Stimulated activated CD4-positive, alpha-beta T cell treated with anti-CD3 and anti-CD28 coated beads, Interleukin-1b, Interleukin-23, amount 100 ng/mL, for 4 hours (primary cell): ENCODE measurements at regions not wholly inside any gene's neighbourhood (a gene's known extent, or its start where the extent isn't known, plus 50 kb on each side); places are given as distances from the start of the nearest gene placed in this dataset.
"Not testable (repeated sequence)": the region's sequence is repeated elsewhere in the genome, so short reads cannot be mapped to it uniquely, and the experiment has no call there.

Experiments
- DNase-seq, 2 donors: peaks; one replicate each; pipeline ENCODE4 v3.0.0-alpha.2; 2020; ENCODE audit warnings: low read depth in 2 of 2

DNA sequence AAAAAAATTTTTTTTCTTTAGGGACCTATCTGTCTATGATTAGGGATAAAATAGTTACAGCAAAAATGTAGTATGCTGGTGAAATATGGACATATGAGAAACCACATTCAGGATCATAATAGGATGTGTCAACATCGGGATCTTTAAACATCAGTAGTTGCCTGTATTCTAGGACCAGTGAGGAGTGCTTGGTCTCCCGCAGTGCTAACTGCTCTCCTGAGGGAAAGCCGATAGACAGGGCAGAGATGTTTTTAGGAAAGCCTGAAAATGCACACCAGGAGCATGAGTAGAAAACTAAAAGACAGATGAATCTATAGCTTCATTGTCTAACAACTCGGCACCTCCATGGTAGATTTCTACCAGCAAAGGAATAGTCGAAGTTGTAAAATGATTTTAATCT is 178.1 kb upstream of the SMIM31 start:
- DNase-seq: no peak

DNA sequence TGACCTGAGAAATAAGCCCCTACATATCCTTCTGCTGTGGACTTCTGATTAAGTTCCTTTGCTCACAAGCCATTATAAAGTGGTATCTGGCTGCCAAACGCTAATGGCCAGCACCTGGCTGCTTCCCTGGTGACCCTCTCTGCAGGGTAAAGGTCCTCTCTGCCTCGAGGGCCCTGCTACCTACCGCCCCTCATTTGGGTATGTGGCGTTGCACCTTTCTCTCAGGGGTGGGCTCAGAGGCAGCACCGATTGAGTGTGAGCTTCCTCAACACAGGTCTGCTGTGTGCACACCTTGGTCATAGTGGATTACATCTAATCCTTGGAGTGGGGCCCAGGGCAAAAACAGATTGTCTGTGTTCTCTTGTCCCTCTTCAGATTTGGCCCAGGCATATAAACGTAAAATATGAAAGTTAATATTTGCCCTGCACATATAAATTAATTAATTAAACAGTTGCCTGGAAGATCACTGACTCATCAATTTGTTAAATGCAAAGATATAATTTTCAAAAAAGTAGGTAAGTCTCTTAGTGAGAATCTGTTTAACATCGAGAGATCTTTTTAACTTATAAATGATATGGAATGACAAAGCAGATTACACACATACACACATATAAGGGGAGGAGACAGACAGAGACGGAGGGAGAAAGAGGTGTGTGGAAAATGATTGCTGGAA is 174.5 kb upstream of the SMIM31 start:
- DNase-seq: no peak

DNA sequence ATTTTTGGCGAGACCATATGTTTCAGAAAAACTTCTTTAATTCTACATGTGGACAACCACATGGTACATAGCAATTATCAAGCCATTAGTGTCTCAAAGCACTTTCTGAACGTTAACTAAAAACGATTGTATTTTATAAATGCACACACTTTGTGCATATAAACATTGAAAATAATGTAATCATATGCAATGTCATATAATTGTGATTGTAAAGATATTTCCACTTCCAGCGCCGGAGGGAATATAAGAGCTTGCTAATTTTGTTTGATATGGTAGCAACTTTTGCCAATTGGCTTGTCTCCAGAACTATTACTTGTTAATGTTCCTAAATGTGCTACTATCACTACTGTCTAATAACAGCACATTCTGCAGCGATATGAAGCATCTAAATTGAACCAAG is 162.3 kb upstream of the SMIM31 start:
- DNase-seq: no peak

DNA sequence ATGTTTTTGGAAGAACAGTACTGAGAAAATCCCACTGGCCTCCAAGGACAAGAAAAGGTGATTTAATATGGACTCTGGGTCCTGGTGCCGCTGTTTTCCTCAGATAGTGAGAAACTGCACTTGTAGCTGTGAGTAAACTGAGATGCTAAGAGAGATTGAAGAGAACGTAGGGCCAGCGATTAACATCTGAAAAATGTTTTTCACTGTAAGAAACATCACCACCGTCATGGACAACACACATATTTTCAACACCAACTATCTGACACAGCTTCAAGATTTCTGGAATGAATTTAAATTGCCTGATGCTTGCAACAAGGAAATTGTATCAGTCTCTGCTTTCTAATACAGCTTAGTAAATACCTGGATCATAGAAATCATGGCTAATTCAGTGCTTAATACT is 158.2 kb upstream of the SMIM31 start:
- DNase-seq: no peak

DNA sequence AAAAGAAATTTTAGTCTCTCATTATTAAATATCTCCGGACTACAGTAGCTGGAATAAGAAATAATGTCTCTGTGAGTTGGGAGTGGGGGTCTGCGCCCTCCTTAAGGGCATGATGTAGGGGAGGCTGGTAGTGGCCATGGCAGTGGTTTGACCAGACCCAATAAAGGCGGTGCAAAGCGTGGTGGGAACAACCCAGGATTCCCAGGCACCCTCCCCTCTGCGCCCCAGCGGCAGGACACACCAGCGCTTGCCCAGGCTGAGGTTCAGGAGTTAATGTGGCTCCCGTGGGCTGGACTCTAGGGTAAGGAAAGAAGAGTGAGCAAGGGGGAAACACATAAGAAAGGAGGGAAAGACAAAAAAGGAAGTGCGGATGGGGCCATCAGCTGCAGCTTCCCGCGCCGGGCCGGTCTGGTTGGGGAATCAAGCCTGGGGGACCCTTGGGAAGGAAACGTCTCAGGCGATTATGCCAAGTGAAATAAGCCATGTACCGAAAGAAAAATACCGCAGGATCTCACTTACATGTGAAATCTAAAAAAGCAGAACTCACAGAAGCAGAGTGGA is 157.5 kb upstream of the SMIM31 start:
- no peak for DNase-seq

DNA sequence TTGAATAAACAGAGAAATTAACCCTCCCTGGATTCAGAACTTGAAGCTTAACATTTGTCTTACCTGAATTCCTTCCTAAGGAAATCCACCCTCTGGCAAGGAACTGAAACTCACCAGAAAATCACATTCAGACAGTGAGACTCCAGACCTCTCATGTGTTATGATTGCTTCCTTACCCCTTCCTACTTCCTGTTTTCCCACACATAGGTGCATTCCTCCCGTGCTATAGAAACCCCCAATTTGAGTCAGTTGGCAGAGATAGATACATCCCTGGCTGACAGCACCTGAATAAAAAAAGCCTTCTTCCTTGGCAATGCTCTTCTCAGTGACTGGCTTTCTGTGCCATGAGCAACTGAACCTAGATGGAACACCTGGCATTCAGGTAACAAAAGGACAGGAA is 157.0 kb upstream of the SMIM31 start:
- DNase-seq: no peak

DNA sequence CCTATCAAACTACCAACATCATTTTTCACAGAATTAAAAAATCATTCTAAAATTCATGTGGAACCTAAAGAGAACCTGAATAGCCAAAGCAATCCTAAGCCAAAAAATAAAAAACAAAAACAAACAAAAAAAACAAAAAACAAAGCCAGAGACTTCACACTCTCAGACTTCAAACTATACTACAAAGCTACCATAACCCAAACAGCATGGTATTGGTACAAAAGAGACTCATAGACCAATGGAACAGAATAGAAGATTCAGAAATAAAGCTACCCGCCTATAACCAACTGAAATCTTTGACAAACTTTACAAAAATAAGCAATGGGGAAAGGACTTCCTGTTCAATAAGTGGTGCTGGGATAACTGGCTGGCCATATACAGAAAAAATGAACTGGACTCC is 152.3 kb upstream of the SMIM31 start:
- no peak for DNase-seq

DNA sequence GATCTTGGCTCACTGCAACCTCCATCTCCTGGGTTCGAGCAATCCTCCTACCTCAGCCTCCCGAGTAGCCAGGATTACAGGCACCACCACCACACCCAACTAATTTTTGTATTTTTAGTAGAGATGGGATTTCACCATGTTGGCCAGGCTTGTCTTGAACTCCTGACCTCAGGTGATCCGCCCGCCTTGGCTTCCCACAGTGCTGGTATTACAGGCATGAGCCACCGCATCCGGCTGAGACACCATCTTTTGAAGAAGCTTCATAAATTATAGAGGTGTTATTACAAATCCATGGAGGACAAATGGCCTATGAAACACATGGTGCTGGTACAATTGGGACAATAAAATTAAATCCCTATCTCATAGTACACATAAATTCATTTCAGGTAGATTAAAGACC is 148.1 kb upstream of the SMIM31 start:
- not testable (repeated sequence) for DNase-seq

DNA sequence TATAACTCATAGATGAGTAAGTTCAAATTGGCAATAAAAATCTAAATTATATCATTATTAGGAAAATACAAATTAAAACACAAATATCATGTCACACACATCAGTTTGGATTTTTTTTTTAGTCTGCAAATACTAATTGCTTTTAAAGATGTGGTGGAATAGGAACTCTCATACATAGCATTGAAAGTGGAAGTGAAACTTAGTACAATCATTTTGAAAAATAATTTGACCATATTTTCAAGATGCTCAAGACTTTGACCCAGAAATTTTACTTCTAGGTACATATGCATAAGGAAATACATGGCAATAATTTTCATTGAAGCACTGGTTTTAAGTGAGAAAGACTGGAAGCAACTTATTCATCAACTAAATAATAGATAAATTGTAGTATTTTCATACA is 147.5 kb upstream of the SMIM31 start:
- DNase-seq: no peak

DNA sequence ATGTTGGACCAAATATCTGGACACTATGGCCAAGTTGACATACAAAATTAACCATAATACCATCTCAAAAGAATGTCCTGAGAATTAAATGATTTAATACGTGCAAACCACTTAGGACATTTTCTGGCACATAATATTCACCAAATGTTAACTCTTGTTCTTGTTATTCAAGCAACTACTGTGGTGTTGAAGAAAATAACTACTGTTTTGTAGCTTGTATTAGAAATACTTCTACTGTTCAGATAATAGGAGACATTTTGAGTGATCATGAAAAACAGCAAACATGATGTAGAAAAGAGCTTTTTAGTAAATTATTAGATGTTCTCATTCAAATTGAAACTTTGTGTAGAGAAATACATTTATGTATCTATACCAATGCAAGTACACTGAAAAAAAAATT is 140.7 kb upstream of the SMIM31 start:
- DNase-seq: no peak

DNA sequence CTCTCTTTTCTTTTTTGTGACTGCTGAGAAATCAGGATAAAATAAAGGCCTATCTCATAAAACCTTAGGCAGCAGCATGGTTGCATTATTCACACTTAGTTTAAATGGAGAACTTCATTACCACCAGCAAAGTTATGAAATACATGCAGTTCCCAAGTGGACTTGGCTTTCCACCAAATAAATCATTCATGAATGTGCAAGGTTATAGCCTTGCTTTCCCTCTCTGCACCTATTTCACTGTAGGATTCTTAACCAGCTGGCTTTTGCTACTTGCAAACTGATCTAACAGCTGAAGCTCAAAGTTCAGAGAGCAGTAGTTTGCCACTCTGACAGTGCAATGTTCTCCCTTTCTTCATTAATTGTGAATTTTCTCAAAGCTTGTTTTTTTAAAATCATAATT is 140.1 kb upstream of the SMIM31 start:
- no peak for DNase-seq

DNA sequence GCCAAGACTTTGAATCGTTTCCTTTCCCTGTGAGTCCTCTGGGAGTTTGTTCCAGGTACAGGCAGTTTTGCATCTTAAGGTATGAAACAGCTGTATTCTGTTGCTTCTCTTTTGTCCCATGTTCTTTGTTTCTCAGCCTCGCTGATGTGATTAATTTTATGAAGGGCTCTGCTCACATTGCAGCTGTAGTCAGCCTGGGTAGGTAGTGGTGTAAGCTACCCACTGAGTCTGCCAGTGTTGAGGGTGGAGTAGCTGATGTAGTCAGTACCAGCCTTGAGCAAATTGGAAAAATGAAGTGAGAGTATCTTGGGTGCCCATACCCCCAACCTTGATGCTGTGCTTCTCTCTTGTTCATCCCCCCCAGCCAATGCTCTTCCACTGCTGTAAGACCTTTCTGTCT is 139.6 kb upstream of the SMIM31 start:
- no peak for DNase-seq

DNA sequence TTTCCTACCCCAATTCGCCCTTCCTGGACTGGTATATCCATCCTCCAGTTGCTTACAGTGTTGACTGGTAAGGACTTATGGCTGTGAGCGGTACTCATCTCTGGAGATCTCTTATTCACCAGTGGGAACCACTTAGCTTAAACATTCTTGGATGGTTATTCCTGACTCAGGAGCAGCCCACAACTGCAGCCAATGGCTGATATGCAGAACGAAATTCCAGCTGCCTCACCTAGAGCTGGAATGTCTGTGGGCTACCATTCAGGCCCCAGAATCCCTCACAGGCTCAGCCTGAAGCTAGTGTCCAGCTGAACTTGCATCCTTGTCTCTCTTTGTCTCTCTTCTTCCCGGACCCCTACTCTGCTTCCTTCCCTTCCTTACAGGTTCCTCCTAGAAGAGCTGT is 138.9 kb upstream of the SMIM31 start:
- DNase-seq: no peak

DNA sequence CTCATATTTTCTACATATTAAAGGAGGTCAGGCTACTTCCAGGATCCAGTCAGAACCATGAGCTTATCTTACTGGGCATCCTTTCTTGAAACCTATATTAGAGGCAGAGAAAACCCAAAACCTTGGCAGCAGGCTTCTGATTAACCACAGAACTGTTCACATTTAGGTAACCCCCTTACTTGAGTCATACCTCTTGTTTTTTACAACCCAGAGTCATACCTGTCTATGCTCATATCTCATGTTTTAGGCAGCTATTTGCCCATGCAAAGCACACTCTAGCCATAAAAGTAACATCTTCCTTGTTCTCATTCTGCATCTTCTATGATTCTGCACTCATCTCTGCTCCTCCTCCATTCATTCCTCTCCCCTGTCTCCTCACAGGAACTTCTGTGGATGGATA is 138.0 kb upstream of the SMIM31 start:
- no peak for DNase-seq

DNA sequence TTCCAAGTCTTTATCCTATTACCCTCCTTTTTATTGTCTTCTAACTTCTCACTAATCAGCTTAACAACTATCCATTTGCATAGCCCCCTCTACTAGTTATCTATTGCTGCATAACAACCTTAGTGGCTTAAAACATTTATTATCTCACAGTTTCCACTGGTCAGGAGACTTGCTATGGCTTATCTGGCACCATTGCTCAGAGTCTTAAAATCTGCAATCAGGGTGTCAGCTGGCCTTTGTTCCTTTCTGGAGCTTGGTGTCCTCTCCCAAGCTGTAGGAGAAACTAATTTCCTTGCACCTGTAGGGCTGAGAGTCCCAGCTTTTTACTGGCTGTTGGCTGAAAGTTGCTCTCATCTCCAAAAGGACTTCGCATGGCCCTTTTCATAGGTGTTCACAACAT is 137.0 kb upstream of the SMIM31 start:
- DNase-seq: no peak

DNA sequence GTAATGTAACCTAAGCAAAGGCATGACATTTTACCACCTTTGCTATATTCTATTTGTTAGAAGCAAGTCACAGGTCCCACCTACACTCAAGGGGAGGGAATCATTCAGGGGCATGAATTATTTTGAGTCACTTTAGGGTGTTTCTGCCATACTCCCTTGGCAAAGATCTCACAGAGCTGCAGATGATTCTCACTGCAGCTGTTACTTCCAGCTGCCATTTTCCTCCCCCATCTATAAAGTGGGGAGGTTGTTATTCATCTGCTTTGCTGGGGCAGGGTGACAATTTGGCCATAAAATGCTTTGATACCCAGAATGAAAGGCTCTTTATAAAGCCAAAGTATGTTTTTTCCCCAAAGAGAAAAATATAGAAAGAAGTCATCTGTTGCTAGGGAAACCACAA is 136.5 kb upstream of the SMIM31 start:
- DNase-seq: no peak

DNA sequence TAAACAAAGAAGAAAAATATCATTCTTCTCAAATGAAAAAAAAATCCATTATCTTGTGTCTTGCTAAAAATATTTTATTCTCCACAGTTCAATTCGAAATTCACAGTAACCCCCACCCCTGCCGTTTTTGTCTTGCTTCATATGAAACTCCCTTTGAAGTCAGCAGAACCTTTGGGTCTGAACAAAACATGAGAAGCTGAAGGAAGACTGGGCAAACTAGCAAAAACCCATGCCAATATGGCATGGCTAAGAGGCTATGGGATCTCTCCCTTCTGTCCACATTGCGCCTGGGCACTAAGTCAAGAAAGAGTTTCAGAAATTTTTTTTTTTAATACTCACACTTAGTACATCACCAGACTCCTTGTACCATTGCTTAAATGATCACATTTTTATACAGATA is 136.0 kb upstream of the SMIM31 start:
- DNase-seq: no peak

DNA sequence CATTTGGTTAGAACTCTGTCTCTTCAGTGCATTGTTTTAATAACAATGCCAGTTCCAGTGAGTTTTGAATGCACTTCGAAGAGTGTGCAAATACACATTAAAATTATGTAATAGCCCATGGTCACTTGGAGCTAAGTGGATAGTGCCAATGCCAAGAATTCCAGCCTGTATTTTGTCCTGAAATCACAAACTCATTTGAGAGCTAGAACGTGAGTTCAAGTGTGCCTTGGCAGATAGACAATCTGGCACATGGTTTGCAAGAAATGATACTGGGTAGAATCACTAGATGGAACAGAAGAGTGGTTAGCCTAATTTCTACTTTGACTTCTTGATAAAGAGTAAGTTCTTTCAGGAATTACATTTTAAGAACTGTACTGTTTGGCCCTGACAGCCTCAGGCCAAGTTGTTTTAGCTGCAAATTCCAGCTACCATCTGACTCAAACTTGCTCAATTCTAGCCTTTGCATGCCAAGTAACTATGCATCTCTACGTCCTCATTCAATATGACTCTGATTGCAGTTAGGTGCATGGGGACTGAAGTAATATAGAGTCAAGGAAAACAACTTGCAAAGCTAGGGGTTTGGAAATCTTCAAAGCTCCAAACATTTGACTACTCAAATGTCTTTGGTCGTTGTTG is 131.9 kb upstream of the SMIM31 start:
- no peak for DNase-seq

DNA sequence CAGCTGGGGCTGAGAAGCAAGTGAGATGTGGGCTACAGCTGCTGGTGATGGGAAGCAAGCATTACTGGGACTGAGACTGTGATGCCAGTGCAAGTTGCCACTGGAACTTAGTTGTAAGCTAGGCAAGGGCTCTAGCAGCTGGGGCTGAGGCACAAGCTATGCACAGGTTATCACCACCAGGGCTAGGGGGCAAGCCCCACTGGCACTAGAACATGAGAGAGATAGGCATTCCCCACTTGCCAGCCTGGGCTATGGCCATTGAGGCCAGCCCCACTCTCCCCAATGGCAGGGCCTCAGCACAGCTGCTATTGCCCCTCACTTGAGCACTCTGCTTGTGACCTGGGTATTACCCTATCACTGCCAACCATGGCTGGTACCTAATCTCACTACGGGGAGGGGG is 130.8 kb upstream of the SMIM31 start:
- DNase-seq: no peak

DNA sequence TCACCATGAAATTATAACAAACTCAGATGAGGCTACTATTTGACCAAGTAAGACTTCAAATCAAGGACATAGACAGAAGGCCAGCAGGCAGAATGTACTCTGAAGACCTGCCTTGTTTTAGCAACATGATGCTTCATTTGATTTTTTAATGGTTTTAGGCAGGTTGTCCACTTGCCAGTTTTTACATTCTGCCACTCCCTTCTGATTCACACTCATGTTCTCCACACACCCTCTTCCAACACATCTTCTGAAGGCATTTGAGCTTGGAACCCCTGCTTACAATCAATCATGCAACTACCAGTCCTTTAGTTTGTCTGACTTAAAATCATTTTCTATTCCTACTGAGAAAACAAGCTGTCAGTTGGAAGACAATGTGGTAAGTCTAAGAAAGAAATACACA is 114.9 kb upstream of the SMIM31 start:
- DNase-seq: no peak

DNA sequence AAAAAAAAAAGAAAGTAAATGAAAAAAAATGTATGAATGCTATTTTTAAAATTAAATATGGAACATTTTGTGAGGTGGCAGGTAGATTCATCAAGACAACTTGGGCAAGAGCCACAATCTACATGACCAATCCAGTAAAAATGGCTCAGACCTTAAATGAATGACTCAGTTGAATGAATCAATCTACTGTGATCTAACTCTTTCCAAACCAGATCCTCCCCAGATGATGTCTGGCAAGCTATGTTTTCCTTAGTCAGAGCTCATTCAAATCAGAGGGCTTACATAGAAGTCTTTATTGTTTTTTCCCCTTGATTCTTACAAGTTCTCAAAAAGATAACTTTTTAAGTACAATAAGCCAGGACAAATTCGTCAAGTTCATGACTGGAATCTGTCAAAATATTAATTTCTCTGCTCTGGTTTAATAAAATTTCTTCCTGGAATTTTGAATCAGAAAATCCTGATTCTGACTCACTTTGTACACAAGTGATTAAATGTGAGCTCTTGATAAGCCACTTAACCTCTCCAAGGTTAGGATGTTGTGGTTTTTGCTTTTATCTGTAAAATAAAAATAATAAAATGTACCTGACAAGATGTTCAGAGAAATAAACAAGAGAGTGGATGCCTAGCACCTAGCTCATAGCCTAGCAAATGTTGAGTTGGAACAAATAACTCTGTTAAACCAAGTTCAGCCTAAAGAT is 105.6 kb upstream of the SMIM31 start:
- no peak for DNase-seq

DNA sequence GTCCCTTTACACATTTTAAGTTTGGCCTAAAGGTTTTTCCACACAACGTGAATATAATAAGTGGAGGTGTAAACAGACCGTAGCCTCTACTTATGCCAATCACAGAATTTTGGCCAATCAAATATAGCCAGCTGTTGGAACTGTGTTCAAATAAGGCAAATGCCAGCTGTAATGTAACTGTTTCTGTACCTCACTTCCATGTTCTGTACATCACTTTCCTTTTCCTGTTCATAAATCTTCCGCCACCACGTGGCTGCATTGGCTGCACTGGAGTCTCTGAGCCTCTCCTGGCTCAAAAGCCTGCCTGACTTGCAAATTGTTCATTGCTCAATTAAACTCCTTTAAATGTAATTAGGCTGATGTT is 105.1 kb upstream of the SMIM31 start:
- DNase-seq: no peak

DNA sequence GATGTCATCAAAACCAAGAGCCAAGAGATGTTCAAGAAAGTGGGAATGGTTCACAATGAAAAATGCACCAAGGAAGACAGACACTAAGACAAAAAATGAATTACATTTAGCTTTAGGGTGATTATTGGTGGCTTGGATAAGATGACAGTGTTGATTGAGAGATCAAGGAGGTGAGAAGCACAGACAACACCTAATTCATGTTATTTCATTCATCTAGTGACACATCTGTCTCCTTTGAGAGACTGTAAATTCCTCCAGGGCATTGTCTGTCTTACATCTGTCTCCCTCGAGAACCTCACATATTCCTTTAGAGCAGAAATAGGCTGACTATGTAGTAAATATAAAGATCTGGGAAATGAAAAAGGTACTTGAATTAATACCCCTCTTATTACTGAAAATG is 94.2 kb upstream of the SMIM31 start:
- DNase-seq: no peak
